HG02852 (cell line): ENCODE measurements at regions not wholly inside any gene's neighbourhood (a gene's known extent, or its start where the extent isn't known, plus 50 kb on each side); places are given as distances from the start of the nearest gene placed in this dataset.
A peak's percentile ranks its signal among the peaks of the same experiment; 100 is the strongest.

Source experiments
- ATAC-seq: cut with Tn5 transposase; IDR thresholded peaks from one replicate; pipeline ENCODE4 v1.9.1; 2021; ENCODE audit warnings: mild to moderate bottlenecking, moderate library complexity; ENCODE audit not compliant: unreplicated experiment

GRCh38 chr5:40292006-40292405, 387.7 kb upstream of the PTGER4 start:
- ATAC-seq = no peak

DNA sequence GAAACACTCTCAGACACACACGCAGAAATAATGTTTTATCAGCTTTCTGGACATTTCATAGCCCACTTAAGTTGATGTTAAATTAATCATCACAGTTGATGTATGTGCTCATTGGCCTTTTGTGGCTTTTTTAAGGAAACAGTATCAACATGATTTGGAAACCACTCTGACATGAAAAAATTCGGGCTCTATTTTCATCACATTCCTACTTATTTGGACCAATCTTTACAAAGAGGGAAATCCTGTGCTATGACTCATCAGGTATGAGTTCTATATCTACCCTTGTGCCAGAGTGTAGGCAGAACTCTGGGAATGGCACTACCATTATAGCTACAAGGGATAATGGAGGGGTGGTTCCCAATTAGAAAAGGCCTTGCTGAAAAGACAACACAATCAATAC, 388.4 kb upstream of the PTGER4 start:
- ATAC-seq = no peak

GRCh38 chr5:40288800-40289485, 390.8 kb upstream of the PTGER4 start:
- ATAC-seq = no peak

DNA sequence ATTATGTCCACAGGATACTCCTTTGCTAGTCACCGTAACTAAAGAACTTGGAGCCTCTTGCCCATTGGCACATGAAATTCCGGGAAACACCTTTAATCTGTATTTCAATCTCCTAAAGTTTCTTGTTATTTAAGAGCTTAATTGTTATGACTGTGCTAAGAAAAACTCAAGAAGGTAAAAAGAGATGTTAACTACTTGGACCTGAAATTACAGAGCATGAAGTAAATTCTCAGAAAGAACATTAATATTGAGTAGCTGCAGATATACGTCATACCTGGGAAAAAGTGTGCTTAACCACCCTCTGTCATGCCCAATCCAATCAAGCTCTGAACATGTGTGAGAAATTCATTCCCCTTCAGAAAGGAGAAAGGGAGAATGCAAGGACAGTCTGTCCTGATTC, 394.9 kb upstream of the PTGER4 start:
- no peak for ATAC-seq

GRCh38 chr5:40278881-40279280, 400.8 kb upstream of the PTGER4 start:
- no peak for ATAC-seq

- ATAC-seq = peak; percentile 72
Observed at GRCh38 chr5:40277161-40277906, 402.4 kb upstream of the PTGER4 start.

GRCh38 chr5:40276426-40277102, 403.2 kb upstream of the PTGER4 start:
- no peak for ATAC-seq

DNA sequence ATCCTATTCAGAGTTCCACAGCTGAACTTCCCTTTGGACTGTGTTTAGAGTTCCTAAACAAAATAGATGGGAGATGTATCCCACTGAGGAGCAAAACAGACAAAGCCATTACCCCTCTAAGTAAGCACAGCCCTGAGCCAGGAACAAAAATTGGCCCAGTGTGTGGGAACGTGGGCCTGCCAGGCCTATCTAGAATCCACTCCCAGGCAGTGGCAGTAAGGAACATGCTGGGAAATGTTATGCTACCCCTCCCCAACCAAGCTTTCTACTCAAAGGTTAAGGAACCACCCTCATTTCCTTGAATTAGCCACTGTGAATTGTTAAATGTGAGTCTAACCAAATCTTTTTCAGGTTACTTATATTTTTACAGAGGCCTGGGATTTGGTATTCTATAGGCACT, 405.1 kb upstream of the PTGER4 start:
- ATAC-seq = no peak

DNA sequence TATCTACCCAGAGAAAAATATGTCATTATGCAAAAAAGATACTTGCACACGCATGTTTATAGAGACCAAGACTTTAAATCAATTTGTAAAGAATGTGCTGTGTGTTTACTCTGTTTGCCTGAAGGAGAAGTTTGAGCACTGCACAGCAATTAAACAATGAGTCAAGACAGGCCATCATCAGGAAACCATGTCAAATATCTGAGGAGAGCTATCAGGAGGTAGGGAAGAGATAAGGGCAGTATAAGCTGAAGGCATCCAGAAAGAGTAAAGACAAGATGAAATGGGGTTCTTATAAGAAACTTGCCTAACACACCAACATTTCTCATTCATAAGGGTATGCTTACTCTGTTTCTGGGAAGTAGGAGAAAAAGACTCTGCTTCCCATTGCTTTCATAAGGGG, 405.8 kb upstream of the PTGER4 start:
- ATAC-seq = no peak

DNA sequence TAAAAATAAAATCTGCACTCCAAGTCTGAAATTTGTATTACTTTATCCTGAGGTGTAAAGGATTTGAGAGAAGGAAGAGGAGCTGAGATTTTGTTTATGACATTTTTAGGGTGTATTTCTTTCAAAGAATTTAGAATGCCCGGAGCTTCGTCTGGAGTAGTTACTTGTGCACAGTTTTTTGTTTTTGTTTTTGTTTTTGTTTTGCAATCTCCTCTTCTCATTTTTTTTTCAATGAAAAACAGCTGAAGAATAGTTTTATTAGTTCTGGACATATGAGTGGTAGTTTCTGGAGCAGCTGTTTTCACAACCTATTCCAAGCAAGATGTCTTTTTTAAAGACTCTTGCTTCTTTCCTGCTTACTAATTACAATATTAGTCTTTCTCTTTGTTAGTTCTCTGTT, 408.2 kb upstream of the PTGER4 start:
- ATAC-seq = no peak

DNA sequence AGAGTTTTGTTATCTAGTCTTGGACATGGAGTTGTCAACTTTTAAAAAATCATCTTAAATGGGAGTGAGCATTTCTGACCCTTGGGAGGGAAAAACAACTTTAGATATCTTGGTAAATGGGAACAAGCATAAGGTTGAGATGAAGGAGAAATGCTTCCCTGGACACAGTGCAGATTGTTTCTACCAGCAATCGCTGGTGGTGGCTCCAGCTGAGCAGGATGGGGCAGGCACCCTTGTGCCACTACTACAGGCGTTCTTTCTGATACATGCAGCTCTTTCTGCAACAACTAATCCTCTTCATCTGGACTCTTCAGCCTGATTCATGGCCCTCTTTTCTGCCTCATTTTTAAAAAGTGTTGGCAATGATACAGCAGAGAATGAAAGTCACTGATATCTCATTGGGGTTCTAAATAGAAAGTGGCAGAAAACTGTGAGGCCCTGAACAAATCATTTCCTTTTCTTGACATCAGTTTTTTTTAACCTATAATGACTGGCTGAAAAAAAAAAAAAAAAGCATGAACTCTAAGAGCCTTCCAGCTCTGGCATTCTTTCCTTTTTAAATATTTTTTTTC, 409.4 kb upstream of the PTGER4 start:
- no peak for ATAC-seq

DNA sequence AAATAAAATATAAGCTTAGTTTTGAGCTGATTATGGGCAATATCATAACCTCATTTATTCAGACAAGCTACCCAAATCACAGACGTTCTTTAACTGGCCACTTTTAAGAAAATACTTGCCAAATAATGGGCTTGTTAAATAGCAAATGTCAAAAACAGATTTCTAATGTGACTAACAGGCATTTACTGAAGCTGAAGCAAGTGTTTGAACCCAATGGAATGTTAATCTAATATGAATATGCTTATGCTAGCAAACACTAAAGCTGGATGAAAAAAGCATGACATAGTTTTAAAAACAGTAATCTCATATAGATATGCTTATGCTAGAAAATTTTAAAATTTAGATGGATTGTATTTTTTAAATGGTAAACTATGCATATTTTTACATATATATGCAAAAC, 411.6 kb upstream of the PTGER4 start:
- no peak for ATAC-seq

DNA sequence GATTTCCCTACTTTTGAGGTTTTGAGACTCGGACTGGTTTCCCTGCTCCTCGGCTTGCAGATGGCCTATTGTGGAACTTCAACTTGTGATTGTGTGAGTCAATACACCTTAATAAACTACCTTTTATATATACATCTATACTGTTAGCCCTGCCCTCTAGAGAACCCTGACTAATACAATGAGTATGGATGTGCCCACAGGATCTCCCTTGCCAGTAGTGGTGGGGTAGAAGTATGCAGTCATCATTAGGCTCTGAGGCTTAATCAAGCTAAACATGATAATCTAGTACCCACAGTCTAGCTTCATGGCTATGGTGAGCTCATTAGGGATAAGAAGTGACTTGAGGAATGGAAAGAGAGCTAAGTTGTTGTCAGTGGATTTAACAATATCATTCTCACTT, 412.8 kb upstream of the PTGER4 start:
- no peak for ATAC-seq

DNA sequence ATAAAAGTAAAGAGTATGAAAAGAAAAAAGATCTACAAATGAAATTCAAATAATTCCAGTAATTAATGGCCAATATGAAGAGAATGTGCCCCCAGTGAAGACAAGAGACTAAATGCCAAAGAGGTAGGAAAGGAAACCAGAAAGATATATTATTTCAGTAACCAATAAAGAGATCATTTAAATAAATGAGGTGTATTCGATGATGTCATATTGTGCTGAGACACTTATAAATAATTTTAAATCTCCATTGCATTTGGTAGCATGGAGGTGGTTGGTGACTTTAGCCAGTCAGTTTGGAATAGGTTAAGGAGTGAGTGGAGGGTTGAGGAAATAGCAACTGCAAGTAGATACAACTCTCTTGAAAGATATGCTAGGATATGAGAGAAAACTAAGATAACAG, 417.7 kb upstream of the PTGER4 start:
- ATAC-seq = no peak

DNA sequence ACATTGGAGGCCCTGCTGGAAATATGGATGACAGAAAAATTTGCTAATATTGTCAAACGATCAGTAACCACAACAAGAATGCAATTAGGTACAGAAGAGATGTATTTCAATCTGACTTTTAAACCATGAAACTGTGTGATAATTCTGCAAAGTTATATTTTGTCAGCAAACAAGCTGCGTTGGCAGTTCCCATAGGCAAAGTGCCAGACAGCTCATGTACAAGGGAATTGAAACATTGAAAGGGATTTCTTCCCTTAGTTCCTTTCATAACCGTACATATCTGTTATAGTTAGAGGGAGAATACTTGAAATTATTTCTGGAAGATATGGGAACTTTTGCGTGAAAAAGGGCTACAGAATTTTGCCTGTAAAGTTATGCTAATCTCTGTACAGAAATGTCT, 419.4 kb upstream of the PTGER4 start:
- no peak for ATAC-seq

DNA sequence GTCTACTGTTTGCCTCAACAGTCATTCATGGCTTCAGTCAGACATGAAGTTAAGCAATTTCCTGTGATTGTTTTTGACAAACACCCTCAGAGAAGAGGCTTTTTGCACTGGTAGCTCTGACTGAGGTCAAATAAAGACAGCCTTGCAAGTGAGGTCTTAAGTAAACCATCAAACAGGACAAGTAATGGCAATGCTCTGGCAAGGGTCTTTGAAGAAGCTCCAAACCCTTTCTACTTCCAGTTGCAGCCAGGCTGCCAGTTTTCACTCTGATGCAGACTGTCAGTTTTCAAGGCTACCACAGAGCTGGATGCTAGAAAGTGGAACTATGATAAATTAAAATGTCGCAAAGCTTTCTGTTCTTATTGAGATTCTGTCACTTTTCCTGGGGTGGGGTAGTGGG, 421.5 kb upstream of the PTGER4 start:
- ATAC-seq = no peak

- ATAC-seq = no peak
Observed at GRCh38 chr5:40240671-40241070, 439.0 kb upstream of the PTGER4 start.

DNA sequence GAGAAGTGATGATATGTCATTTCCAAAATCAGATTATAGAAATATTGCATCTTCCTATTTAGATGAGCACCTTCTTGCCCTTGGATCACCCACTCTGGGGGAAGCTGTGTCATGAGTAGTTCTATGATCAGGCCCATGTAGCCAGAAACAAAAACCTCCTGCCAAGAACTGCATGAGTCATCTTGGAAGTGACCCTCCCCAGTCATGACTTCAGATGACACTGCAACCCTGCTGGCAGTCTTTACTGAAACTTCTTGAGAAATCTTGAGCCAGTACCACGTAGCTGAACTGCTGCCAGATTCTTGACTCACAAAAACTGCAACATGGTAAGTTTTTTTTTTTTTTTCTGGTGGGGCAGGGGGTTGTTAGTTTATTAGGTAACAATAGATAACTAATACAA, 439.6 kb upstream of the PTGER4 start:
- ATAC-seq = no peak

- no peak for ATAC-seq
Observed at GRCh38 chr5:40238066-40238745, 441.5 kb upstream of the PTGER4 start.

DNA sequence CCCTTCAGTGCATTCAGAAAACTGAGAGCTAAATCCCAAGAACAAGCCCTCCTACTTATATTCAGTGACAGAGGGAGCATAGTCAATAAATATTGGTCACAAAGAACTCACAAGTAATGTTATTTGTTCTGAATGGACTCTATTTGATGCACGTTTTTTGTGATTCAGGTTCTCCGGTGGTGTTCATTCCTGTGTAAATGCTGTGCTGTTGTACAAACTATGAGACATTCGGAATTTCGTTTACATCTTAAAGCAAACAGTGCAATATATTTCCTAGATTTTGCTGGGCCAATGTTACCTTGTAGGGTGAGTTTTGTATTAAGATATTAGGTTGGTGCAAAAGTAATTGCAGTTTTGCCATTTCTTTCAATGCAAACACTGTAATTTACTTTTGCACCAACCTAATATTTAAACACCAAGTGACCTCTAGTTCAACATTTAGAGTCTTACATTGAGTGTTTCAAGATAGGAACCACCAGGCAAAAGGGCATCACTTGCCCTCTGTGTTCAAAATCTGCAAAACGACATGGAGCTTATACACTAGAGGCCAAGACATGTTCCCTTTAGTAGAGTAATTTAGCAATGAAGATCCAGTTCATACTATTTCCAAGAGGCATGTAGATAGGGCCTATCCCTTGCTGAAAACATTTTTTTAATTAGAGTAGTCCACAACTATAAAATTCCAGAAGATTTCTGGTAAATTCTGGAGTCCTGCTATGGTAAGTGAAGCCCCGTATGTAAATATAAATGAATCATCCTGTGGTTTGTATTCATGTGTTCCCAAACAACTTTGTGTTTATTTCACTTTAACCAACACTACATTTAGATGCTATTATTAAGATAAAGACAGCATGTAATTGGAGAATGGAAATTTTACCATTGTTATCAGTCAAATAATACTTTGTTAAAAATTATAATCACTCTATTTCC, 444.0 kb upstream of the PTGER4 start:
- no peak for ATAC-seq
